Esophagus muscularis mucosa (tissue), 4 donors: ENCODE measurements at regions not wholly inside any gene's neighbourhood (a gene's known extent, or its start where the extent isn't known, plus 50 kb on each side); places are given as distances from the start of the nearest gene placed in this dataset.

ENCODE experiments used
- DNase-seq: peaks from one replicate; pipeline ENCODE4 v3.0.0-alpha.2; 2017; ENCODE audit errors: extremely low spot score
- H3K27ac ChIP-seq, 4 donors: fragments of 200-600 bp; sonication (generic); replicated peaks in 1 of 4; 1 replicate in 3 of 4; 2 replicates in 1 of 4; pipeline ENCODE4 v1.5.1; 2016 to 2019; ENCODE audit warnings: mild to moderate bottlenecking in 1 of 4
- H3K27me3 ChIP-seq, 4 donors: fragments of 200-600 bp; sonication (generic); one replicate each; pipeline versions ENCODE4 v1.5.1 to v1.6.0; 2016 to 2019
- H3K36me3 ChIP-seq, 4 donors: fragments of 200-600 bp; sonication (generic); one replicate each; pipeline ENCODE4 v1.5.1; 2016 to 2019
- H3K4me1 ChIP-seq, 4 donors: fragments of 200-600 bp; sonication (generic); one replicate each; pipeline ENCODE4 v1.5.1; 2016 to 2019
- H3K4me3 ChIP-seq, 4 donors: fragments of 200-600 bp; sonication (generic); 1 replicate in 2 of 4; 2 replicates in 2 of 4; pipeline ENCODE4 v1.5.1; 2016 to 2019; ENCODE audit warnings: mild to moderate bottlenecking in 4 of 4, moderate library complexity in 1 of 4
- H3K9me3 ChIP-seq, 4 donors: fragments of 200-600 bp; sonication (generic); 1 replicate in 3 of 4; 2 replicates in 1 of 4; pipeline ENCODE4 v1.5.1; 2016 to 2019
- CTCF ChIP-seq, 3 experiments: fragments of 200-600 bp in 2 of 3; fragments of 450-650 bp in 1 of 3; sonication (generic) in 2 of 3; IDR thresholded peaks; one replicate each; pipeline ENCODE4 v1.5.1; 2017 to 2019; ENCODE audit warnings: antibody characterized with exemption in 3 of 3, mild to moderate bottlenecking in 2 of 3, moderate library complexity in 1 of 3
- EP300 ChIP-seq: sonication (generic); formaldehyde crosslinking; IDR thresholded peaks from one replicate; pipeline ENCODE4 v1.6.1; 2017; ENCODE audit warnings: antibody characterized with exemption
- POLR2A ChIP-seq: fragments of 450-650 bp; IDR thresholded peaks from one replicate; pipeline ENCODE4 v1.6.1; 2017; ENCODE audit warnings: antibody characterized with exemption, moderate library complexity, mild to moderate bottlenecking, low read depth
- POLR2AphosphoS5 ChIP-seq, 2 donors: sonication (generic); formaldehyde crosslinking; IDR thresholded peaks; one replicate each; pipeline ENCODE4 v1.6.1; 2017; ENCODE audit warnings: antibody characterized with exemption in 2 of 2
- WGBS: methylation state at CpG from one replicate; pipeline ENCODE4 v1.1.5; 2018; 5-methylcytosine and 5-hydroxymethylcytosine counted together
- intact Hi-C: fragments of 100-400 bp; cut with DNase I; formaldehyde crosslinking; loops from one replicate; pipeline ENCODE4 v1.15.1; 2023

DNA sequence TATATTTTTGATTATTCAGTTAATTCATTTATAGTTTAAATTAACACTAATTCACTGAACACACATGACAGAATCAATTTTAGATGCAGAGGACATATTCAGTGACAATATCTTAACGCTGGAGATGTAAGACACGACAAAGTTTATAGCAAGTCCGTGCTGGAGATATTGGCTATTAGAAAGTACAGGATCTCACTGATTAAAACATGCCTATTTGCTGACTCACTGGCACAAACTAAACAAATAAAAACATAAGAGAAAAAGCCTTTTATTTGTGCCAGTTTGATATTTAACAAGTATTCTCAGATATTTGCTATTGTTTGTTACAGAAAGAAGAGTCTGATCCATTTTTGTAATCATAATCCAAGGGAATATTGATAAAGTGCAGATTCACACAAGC, 1122.9 kb upstream of the B3GALT2 start:
- 88% methylated on average over 3 of the region's 3 CpGs for WGBS
- Histone ChIP-seq H3K4me1 (no peaks in the 10 kb centered on the region), H3K9me3 (no peaks in the 10 kb centered on the region), H3K27ac (no peak overlapping the region), H3K27me3 (no peaks in the 10 kb centered on the region), H3K4me3 (no peak overlapping the region), H3K36me3 (no peaks in the 10 kb centered on the region)
- intact Hi-C loops: no loop called here
- DNase-seq: no peak
- TF ChIP-seq EP300 (no peak), CTCF (IDR thresholded peaks at IDR 0.05) (no peak), POLR2A (no peak), POLR2AphosphoS5 (IDR thresholded peaks at IDR 0.05) (no peak)

- no peak for TF ChIP-seq POLR2AphosphoS5 (IDR thresholded peaks at IDR 0.05)
- no peak for TF ChIP-seq POLR2A
- TF ChIP-seq EP300: no peak
- TF ChIP-seq CTCF (IDR thresholded peaks at IDR 0.05): no peak
- no peak for DNase-seq
- Histone ChIP-seq H3K4me1 (no peaks in the 10 kb centered on the region), H3K4me3 (no peak overlapping the region), H3K36me3 (no peaks in the 10 kb centered on the region), H3K27ac (no peak overlapping the region), H3K9me3 (no peaks in the 10 kb centered on the region), H3K27me3 (no peaks in the 10 kb centered on the region)
- 75% methylated on average over 4 of the region's 4 CpGs for WGBS
- intact Hi-C loops: no loop called here
Measured at GRCh38 chr1:194300776-194301175, 1114.4 kb upstream of the B3GALT2 start.

- Histone ChIP-seq H3K4me3 (no peak overlapping the region), H3K36me3 (no peaks in the 10 kb centered on the region), H3K27ac (no peak overlapping the region), H3K27me3 (no peaks in the 10 kb centered on the region), H3K4me1 (no peaks in the 10 kb centered on the region), H3K9me3 (no peaks in the 10 kb centered on the region)
- TF ChIP-seq EP300 (no peak), POLR2AphosphoS5 (IDR thresholded peaks at IDR 0.05) (no peak), CTCF (IDR thresholded peaks at IDR 0.05) (no peak), POLR2A (no peak)
- WGBS: 72% methylated on average over 1 of the region's 1 CpG
- intact Hi-C loops: no loop called here
- DNase-seq: no peak
Measured at GRCh38 chr1:194300340-194300739, 1113.9 kb upstream of the B3GALT2 start.

DNA sequence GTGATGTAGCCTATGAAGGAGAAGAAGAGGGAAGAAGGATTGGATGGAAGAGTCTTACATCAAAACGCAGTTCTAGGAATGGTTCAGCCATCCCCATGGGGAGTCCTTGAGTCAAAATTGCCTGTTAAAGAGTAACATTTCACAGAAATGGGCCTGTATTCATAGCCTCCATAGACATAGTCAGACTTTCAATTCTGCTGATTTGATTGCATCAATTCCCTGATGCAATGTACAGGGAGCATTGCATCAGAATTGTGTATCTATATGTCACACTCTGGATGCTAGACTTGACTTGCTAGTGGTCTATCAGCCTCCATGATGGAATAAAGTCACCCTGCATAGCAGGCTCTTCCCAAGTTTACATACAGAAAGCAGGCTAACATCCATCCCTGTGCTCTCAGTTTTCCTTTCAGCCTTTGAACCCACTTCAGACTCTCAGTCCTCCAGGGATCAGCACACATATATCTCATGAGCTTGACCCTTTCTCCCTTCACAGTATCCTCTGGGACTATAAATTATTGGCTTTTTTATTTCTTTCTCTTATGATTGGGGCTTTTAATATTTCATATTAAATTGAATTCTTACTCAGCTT, 1111.7 kb upstream of the B3GALT2 start:
- TF ChIP-seq POLR2AphosphoS5 (IDR thresholded peaks at IDR 0.05): no peak
- TF ChIP-seq EP300: no peak
- no peak for TF ChIP-seq POLR2A
- no peak for TF ChIP-seq CTCF (IDR thresholded peaks at IDR 0.05)
- intact Hi-C loops: loop anchor here (5.0 kb wide), 1 partner anchor 1116 kb away; no protein-coding TSS in a partner anchor
- Histone ChIP-seq H3K36me3 (no peaks in the 10 kb centered on the region), H3K27ac (no peak overlapping the region), H3K27me3 (no peaks in the 10 kb centered on the region), H3K4me3 (no peak overlapping the region), H3K9me3 (no peaks in the 10 kb centered on the region), H3K4me1 (no peaks in the 10 kb centered on the region)
- no peak for DNase-seq
- WGBS: 94% methylated on average over 1 of the region's 1 CpG

- H3K4me1 ChIP-seq: no peaks in the 10 kb centered on the region
- 91% methylated on average over 2 of the region's 2 CpGs for WGBS
- no peaks in the 10 kb centered on the region for H3K36me3 ChIP-seq
- H3K27me3 ChIP-seq: no peaks in the 10 kb centered on the region
- no peak overlapping the region for H3K4me3 ChIP-seq
- DNase-seq: no peak
- intact Hi-C loops: loop anchor here (5.0 kb wide), 1 partner anchor 1115 kb away; no protein-coding TSS in a partner anchor
- TF ChIP-seq POLR2A (no peak), POLR2AphosphoS5 (IDR thresholded peaks at IDR 0.05) (no peak), CTCF (IDR thresholded peaks at IDR 0.05) (no peak), EP300 (no peak)
- no peak overlapping the region for H3K27ac ChIP-seq
- no peaks in the 10 kb centered on the region for H3K9me3 ChIP-seq
Measured at GRCh38 chr1:194297094-194297493, 1110.7 kb upstream of the B3GALT2 start.
